ENCODE measurements at regions not wholly inside any gene's neighbourhood (a gene's known extent, or its start where the extent isn't known, plus 50 kb on each side); places are given as distances from the start of the nearest gene placed in this dataset.
"Not testable (repeated sequence)": the region's sequence is repeated elsewhere in the genome, so short reads cannot be mapped to it uniquely, and the experiment has no call there.

DNA sequence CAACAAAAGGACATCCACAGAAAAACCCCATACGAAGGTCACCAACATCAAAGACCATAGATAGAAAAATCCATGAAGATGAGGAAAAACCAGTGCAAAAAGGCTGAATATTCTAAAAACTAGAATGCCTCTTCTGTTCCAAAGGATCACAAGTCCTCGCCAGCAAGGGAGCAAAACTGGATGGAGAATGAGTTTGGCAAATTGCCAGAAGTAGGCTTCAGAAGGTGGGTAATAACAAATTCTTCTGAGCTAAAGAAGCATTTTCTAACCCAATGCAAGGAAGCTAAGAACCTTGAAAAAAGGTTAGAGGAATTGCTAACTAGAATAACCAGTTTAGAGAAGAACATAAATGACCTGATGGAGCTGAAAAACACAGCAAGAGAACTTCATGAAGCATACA is 753.3 kb downstream of the KHDRBS2 start:
- TF ChIP-seq, protein P1, sequence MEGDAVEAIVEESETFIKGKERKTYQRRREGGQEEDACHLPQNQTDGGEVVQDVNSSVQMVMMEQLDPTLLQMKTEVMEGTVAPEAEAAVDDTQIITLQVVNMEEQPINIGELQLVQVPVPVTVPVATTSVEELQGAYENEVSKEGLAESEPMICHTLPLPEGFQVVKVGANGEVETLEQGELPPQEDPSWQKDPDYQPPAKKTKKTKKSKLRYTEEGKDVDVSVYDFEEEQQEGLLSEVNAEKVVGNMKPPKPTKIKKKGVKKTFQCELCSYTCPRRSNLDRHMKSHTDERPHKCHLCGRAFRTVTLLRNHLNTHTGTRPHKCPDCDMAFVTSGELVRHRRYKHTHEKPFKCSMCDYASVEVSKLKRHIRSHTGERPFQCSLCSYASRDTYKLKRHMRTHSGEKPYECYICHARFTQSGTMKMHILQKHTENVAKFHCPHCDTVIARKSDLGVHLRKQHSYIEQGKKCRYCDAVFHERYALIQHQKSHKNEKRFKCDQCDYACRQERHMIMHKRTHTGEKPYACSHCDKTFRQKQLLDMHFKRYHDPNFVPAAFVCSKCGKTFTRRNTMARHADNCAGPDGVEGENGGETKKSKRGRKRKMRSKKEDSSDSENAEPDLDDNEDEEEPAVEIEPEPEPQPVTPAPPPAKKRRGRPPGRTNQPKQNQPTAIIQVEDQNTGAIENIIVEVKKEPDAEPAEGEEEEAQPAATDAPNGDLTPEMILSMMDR (IDR thresholded peaks at IDR 0.05) = not testable (repeated sequence)
- not testable (repeated sequence) for TF ChIP-seq POLR2A (IDR thresholded peaks at IDR 0.05)

Data from right lobe of liver (tissue), 4 donors.